HG03039 (cell line): ENCODE measurements at regions not wholly inside any gene's neighbourhood (a gene's known extent, or its start where the extent isn't known, plus 50 kb on each side); places are given as distances from the start of the nearest gene placed in this dataset.
"Not testable (repeated sequence)": the region's sequence is repeated elsewhere in the genome, so short reads cannot be mapped to it uniquely, and the experiment has no call there.

ENCODE experiments used
- ATAC-seq: cut with Tn5 transposase; IDR thresholded peaks from one replicate; pipeline ENCODE4 v1.9.1; 2021; ENCODE audit warnings: mild to moderate bottlenecking, moderate library complexity; ENCODE audit not compliant: unreplicated experiment

DNA sequence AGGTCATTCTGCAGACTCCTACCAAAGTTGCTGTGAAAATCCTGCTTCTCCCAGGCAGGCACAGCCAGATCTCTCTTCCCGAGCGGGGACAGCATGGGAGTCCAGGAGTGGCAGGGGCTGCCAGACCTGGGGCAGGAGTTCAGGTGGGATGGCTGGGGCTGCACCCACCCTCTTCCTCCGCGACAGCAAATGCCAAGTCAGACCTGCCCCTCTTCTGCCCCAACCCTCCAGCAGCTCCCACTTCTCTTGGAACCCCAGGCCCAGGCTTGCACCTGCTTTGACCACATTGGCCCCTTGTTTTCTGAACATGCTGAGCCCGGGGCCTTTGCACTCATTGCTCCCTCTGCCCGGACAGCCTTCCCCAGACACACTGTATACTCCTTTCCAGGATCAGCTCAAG is 288.2 kb upstream of the HS6ST1 start:
- no peak for ATAC-seq

DNA sequence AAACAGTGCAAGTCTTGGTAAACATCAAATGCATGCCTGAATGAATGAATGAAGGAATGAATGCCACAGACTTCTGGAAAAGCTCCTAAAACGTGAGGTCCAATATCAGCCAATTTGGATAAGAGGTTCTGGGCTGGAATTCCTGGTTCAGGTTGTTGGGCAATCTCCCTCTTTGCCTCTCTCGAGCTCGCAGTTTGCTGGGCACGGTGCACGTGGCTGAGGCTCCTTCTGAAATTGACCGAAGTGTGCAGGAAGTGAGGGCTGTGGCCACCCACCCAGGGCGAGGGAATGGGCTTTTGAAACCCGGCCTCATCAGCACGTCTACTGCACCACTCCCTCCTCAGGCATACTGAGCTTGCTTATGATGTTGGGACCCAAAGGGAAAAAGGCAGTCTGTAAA is 288.8 kb upstream of the HS6ST1 start:
- ATAC-seq: no peak

- ATAC-seq: no peak
These were observed 289.3 kb upstream of the HS6ST1 start for GRCh38 chr2:128607911-128608506.

DNA sequence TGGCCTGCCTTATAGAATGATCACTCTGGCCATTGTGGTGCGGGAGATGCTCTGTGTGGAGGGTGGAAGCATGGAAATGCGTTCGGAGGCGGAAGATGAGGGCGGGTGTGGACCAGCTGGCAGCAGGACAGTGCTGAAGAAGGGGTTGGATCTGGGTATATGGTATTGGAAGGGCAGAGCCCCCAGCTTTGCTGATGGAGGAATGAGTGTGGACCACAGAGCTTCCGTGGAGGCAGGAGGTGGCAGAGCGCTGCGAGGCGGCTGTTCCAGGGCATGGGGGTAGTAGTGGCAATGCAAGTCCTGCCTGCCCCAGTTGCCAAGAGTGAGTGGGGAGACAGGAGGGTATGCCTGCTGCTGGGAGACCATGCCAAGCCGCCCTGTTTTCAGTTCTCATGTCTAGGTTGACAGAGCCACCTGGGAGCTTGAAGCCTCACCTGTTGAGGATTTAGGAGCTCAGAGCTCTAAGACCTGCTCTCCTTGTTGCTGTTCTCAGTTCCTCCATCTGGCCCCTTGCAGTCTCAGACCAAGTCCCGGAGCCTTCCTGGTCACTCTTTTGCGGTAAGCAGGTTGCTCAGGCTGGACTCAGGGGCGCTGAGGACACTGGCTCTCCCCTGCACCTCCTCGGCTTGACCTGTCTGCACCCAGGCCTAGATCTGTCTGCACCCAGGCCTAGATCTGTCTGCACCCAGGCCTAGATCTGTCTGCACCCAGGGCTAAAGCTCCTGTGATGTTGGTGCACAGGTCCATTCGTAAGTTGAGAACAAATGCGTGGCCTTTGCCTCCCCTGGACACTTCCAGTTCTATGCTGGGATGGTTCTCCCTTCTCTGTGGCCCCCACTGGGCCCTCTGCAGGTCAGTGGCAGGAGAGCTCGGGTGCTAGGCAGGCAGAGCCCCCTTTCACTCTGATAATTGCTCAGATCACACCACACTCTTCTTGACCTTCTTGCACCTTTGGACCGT is 290.5 kb upstream of the HS6ST1 start:
- no peak for ATAC-seq

DNA sequence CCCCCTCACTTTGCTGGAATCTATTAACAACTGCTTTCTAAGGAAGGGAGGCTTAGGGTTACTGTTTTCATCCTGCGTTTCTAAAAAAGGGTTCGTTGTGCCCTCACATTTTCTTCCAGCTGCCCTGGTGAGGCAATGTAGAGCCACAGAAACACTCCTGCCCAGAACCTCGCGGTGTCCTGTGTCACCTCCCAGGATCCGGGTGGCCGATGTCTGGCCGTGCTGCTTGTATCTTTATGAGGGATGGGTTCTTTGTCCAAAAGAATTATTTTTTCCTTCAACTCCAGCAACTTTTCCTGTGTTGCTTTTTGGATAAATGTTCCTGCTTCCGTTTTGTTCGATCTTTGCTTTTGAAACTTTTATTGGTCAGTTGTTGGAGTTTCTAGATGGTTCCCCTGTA is 291.8 kb upstream of the HS6ST1 start:
- ATAC-seq: no peak

GRCh38 chr2:128611421-128612320 is 293.0 kb upstream of the HS6ST1 start:
- no peak for ATAC-seq

DNA sequence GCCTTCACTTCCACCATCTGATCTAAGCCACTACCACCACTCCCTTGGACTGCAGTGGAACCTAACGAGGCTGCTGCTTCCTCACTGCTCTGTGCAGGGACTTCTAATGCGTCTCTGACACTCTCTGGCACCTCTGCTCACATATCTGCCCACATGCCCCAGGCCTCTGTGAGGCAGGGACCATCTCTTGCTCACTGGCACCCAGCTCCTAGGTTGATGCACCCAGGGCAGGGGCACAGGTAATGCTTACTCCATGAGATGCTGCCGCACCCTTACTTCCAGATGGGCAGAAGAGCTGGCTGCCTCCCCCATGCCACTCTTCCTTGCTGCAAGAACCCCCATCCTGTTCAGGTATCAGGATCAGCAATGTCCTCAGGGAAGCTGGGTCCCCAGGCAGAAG is 294.0 kb upstream of the HS6ST1 start:
- ATAC-seq: no peak

GRCh38 chr2:128613351-128613750 is 294.7 kb upstream of the HS6ST1 start:
- ATAC-seq: no peak

DNA sequence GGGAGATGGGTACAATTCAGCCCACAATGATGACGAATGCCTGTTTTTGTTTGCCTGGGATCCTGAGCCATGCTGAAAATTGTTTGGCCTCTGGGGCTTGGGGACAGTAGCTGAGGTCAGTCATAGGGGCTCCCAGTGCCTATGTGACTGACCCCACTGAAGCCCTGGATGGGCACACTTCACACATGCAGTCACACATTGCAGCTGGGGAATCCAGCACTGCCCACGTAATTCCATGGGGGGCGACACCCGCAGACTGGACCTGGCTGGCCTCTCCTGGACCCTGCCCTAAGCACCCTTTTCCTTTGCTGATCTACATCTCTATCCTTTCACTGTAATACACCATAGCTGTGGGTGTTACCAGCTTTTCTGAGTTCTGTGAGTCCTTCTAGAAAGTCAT is 295.2 kb upstream of the HS6ST1 start:
- ATAC-seq: no peak

GRCh38 chr2:128614907-128615306 is 296.2 kb upstream of the HS6ST1 start:
- ATAC-seq: not testable (repeated sequence)

- ATAC-seq: no peak
These were observed 296.9 kb upstream of the HS6ST1 start for GRCh38 chr2:128615571-128615970.

GRCh38 chr2:128617029-128617590 is 298.4 kb upstream of the HS6ST1 start:
- no peak for ATAC-seq

- ATAC-seq: no peak
These were observed 299.0 kb upstream of the HS6ST1 start for GRCh38 chr2:128617661-128618060.

DNA sequence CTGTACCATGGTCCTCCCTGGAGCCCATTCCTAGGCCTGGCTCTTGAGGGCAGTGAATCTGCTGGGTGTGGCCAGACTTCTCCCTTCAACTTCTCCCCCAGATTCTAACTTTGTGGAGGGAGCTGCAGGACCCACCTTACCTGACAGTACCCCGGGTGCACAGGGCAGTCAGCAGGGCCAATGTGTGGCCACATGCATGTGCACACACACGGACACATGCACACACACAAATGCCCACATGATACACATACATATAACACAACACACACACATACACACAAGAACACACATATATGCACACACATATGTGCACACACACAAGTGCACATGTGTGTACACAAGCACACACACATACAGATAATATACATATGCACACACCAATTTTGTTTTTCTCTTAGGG is 300.0 kb upstream of the HS6ST1 start:
- ATAC-seq: no peak

DNA sequence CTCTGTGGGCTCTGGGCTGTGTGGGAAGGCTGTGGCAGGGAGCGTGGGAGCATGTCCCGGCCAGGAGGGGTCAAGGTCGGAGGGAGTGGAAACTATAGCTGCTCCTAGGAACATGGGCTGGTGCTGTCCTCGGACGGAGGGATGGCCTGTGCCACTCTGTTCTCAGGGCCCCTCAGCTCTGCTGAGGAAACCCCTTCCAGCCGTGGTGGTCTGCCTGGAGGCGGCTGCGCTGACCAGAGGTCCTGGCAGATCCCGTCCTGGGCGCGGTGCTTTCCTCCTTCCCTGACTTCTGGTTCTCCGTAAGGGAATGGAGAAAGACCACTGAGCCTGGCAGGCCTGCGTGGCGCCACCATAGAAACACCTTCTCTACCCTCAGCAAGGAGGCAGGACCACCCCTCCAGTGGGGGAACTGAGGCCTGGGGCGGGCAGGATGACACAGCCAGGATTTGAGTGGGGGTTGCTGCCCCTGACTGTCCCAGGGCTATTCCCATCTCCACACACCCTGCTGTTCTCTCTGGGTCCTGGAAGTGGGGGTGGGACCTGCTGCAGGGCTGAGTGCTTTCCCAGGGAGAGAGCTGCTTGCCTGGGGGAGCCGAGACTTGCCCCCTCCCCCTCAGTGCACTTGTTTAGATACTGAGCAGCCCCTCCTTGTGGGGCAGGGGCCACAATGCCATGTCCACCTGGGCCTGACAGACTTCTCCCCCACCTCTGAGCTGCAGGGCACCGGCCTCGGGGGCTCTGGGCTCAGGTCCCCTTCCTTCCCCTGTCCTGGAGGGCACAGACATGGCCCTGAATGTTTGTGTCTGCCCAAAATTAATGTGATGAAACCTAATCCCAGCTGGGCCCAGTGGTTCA is 301.0 kb upstream of the HS6ST1 start:
- ATAC-seq: no peak

DNA sequence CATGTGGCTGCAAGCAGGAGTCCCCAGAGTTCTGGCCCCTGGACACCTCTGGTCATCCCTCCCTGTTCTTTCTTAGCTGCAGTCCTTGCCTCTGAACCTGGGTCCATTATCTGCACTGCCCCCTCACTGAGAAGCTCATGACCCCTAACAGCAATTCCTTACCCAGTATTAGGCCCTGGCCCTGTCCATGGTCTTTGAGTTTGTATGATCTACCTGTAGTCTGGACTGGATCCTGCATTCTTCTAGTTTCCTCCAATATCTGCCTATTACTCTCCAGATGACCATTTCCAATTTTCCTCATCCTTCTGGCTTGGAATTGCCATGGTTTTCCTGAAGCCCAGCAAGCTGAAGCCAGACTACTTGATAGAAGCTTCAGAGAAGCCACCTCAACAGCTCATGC is 302.4 kb upstream of the HS6ST1 start:
- no peak for ATAC-seq

GRCh38 chr2:128622371-128622770 is 303.7 kb upstream of the HS6ST1 start:
- ATAC-seq: no peak

DNA sequence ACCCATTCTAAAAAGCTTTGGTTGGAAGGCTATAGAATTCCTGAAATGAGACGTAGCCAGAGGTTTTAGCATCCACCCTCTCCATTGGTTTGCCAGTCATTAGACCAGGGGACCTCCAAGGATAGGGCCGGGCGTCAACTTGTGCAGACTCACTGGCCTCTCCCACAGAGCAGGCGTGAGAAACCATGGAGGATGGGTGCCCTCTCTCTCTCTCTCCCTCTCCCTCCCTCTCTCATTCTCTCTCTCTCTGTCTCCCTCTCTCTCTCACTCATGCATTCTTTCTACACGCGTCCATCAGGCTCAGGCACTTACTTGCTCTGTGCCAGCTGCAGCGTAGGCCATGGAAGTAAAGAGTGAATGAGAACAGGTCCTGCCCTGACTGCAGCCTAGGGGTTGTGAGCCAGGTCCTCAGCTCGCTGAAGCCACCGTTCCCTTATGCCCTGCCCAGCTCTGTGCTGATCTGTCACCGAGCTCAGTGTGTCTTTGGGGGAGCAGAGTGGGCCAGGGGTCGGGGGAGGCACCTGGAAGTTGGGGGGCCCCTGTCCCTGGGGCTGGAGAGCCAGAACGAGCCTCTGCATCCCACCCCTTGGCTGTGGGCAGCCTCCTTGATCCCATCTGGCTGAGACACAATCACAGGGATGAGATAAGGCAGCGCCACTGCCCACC is 304.4 kb upstream of the HS6ST1 start:
- no peak for ATAC-seq
